ENCODE measurements at regions not wholly inside any gene's neighbourhood (a gene's known extent, or its start where the extent isn't known, plus 50 kb on each side); places are given as distances from the start of the nearest gene placed in this dataset.

DNA sequence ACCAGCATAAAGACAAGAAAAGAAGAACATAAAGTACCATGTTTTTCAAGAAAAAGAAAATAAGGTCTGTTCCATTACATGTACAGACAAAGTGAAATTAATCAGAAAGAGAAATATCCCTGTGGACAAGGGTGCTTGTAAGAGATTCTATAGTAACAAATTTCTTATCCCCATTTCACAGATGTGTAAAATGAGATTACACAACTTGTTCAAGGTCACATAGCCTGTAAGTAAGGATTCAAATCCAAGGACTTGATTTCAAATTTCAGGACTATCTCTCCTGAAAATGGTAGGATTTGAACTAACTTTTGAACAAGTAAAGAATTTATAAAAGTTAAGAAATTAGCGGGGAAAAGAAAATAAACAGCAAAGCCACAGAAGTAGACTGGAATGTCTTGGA lies 248.2 kb upstream of the SLC39A10 start:
- DNase-seq (ENCODE audit: low read depth in 2 of 2): no peak

DNA sequence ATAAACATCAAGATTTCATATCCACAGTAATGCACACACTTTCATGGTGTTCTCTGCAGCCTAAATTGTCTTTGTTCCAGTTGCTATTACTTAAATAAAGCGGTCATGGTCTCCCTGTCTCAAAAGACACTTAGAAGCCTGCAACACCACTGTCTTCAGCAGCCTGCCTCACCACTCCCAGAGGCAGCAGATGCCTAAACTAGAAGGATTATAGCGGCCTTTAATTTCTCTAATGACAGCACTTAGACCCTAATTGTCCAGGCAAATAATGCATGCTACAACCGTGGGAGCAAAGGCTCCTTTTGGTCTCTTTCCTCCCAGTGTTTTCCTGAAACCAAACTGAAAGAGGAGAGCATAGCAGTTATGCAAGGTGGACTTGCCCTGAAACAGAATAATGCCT lies 248.8 kb upstream of the SLC39A10 start:
- DNase-seq (ENCODE audit: low read depth in 2 of 2): no peak

DNA sequence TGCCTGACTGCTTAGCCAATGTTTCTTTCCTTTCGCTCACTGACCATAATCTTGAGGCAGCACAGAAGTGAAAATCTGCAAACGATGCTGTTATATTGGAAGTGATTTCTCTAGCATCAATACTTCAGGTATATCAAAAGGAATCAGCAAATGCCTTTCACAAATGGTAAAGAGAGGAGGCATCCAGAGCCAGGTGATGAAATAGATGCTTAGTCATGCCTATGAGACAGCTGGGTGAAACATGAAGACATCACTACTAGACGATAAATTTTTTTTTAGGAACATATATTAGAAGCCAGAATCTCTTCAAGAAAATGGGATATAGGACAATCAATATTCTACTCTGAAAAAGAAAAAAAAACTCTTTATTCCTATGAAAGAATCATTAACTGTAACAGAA lies 249.2 kb upstream of the SLC39A10 start:
- DNase-seq (ENCODE audit: low read depth in 2 of 2): no peak

DNA sequence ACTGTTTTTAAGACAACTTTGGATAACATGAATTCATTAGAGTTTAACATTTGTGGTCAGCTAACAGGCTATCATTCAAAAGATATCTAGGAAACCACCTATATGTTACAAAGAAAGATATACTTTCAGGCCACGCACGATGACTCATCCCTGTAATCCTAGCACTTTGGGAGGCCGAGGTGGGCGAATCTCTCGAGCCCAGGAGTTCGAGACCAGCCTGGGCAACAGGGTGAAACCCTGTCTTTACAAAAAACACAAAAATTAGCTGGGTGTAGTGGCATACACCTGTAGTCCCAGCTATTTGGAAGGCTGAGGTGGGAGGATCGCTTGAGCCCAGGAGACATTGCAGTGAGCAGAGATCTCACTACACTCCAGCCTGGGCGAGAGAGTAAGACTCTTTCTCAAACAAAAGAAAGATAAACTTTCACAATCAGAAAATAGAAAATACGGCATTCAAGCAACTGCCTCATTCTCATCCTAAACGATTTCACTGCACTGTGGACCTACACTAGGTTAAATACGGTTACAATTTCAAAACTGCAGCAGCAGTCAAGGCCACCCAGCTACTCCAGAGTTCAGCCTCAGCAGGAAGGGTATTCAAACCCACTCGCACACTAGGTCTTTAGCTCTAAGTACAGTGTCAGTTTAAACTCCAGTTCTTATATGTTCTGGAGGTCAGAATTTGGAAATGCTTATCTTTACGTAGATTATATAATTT lies 250.0 kb upstream of the SLC39A10 start:
- no peak for DNase-seq (ENCODE audit: low read depth in 2 of 2)

DNA sequence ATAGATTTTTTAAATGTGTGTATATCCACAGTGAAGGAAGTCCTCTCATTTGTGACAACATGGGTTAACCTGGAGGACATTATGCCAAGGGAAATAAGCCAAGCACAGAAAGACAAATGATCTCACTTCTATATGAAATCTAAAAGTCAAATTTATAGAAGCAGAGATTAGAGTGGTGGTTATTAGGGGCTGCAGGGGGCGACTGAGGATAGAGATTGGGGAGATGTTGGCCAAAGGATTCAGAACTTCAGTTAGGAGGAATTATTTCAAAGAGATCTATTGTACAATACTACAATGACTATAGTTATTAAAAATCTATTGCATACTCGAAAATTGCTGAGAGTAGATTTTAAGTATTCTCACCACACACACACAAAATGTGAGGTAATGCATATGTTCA lies 252.4 kb upstream of the SLC39A10 start:
- no peak for DNase-seq (ENCODE audit: low read depth in 2 of 2)

DNA sequence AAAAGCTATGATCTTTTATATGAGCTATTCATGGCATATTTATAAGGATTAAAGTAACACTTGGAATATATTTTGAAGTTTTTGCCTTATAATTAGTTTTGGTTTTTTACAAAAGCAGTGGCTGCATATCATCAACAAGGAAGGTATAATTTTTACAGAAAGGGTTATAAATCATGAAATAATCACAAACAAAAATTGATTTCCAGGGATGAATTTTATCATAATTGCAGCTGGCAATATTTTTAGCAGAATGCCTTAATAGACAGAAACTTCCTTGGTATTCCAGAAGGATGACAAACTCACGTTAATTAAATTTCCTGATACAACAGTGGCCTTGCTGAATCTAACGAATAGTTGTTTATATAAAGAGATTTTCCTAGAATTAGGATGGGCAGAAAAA lies 260.5 kb upstream of the SLC39A10 start:
- DNase-seq (ENCODE audit: low read depth in 2 of 2): no peak

DNA sequence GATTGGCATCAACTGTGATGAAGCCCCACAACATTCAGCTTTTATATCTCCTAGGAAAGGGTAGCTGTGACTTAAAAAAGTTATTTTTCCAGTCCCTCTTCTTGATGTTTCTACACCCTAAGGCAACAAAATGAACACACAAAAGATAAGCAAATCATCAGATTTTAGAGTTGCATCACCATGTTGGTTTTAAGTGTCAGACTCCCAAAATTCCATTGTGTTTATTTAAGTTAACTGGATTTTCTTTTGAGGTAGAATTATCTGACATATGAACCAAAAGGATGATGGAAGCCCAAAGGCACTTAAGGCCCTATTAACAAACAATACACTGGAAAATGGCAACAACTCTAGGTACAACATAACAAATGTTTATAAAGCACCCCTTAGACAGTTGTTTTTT lies 261.7 kb upstream of the SLC39A10 start:
- no peak for DNase-seq (ENCODE audit: low read depth in 2 of 2)

DNA sequence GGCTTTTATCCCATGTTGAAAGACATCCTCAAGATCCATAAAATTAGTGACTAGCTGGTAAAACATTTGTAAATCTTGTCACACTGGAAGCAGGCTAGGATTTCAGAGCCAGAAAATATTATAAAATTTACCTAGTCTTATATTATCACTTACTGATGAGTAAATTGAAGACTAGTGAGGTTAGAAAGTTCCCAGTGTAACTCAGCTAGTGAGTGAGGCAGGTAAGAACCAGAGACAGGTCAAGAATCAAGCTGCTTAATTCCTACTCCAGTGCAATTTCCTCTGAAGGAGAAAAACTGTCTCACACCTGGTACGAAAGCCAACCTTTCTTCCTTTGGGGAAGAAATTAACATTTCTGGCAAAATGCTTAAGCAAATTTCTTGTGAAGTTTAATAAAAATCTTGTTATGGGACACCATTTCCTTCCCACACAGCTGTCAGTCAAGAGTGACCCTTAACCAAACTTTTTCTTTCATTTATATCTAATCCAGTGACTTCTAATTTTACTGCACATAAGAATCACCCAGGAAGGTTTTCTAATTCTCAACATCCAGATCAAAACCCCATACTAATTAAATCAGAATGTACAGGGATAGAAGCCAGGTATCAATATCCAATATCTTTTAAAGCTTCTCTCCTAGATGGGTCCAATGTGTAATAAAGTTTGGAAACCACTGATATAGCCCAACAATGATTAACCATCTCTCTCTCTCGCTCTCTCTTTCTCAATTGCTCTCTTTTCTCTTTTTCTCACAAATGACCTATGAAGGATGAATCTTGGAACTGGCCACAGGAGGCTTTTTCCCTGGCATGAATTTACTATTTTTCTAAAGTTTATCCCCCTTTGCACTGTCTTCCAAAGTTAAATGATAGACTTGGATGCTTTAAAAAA lies 264.3 kb upstream of the SLC39A10 start:
- DNase-seq (ENCODE audit: low read depth in 2 of 2): no peak

DNA sequence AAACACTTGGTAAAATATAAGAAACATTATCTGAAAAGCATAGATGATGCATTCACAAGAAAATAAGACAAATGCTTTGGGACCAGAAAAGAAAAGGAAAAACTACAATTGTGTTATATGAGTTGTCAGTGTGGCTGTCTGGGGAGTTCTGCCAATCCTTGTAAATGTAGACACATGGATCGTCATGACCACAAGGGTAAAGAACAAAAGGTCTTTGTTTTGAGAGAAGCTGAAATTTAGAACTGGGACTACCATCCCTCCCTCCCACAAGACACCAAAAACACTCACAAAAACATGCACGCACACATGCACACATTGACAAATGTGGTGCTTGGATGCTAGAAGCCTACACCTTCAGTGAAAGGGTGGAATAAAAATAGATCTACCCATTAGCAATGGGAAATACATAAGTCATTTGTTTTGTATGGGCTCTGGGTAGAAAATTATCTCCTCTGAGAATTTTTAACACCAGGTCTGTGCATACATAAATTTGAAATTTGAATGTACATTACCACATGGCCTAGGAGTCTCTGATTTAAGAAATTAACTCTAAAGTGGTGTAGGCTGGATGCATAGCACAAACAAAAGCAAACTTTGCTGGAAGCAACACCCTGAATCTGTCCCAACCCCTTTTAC lies 266.2 kb upstream of the SLC39A10 start:
- no peak for DNase-seq (ENCODE audit: low read depth in 2 of 2)

DNA sequence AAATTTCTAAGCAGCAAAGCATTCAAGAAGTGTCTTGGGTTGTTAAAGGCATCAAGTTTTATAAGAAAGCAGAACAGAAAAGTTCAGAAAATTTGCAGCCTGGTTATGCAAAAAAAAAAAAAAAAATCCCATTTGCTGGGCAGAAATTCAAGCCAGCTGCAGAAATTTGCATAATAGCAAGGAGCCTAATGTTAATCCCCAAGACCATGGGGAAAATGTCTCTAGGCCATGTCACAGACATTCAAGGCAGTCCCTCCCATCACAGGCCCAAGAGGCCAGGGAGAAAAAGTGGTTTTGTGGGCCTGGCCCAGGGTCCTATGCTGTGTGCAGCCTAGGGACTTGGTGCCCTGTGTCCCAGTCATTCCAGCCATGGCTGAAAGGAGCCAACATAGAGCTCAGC lies 269.0 kb upstream of the SLC39A10 start:
- no peak for DNase-seq (ENCODE audit: low read depth in 2 of 2)

DNA sequence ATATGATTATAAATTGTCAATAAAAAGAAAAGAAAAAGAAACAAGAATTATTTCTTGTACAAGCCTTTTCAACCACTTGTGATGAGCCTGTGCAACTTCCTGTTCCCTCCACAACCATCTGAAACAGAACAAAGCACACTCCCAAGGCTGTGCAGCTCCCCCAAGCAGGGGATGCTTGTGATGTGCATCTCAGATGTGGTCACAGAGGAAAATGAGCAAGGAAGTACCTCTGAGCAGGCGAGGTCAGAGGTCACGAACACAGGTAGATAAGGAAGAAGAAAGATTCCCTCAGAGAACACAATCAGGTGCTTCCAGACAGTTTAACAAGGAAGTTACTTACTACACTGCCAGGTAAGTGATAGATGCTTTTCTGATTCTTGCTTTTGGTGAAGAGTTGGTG lies 274.8 kb upstream of the SLC39A10 start:
- DNase-seq (ENCODE audit: low read depth in 2 of 2): no peak

DNA sequence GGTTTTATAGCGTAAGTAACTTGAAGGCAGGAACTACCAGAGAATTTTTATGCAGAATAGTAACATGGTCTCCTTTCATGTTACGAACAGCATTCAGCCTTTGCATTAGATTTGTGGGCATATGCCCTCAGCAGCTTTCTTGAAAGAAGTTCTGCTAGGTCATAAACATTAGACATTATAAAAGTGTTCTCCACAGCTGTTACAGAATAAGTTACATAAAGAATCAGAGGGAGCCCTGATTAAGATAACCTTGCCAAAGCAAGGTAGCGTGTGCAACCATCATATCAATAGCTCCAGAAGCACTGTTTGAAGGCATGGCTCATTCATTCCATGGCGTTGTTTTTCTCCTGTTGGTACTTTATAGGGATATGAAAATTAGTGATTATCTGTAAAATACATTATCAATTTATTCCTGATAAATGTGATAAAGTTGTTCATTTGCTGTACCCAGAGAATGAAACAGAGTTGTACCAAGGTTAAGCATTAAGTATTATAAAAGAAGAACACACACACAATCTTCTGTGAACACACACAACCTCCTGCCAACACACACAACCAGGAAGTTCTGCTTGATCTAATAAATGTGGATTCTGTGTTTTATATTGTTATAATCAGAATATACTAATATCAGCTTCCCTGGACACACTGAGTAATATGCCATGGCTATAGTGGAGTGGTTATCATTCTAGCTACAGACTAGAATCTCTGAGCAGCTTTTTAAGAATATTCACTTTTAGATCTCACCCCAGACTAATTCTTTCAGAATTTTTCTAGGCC lies 286.7 kb upstream of the SLC39A10 start:
- DNase-seq (ENCODE audit: low read depth in 2 of 2): no peak

DNA sequence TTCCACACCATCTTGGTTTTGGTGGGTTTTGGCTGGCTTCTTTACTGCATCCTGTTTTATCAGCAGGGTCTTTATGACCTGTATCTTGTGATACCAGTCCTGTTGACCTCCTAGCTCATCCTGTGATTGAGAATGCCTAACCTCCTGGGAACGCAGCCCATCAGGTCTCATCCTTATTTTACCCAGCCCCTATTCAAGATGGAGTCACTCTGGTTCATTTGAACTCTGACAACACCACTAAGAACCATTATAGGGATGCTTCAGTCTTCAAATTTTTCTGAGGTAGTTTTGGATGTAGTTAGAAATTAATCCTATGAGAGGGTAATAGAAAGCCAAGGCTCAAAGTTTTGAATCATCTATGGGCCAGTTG lies 287.8 kb upstream of the SLC39A10 start:
- no peak for DNase-seq (ENCODE audit: low read depth in 2 of 2)

DNA sequence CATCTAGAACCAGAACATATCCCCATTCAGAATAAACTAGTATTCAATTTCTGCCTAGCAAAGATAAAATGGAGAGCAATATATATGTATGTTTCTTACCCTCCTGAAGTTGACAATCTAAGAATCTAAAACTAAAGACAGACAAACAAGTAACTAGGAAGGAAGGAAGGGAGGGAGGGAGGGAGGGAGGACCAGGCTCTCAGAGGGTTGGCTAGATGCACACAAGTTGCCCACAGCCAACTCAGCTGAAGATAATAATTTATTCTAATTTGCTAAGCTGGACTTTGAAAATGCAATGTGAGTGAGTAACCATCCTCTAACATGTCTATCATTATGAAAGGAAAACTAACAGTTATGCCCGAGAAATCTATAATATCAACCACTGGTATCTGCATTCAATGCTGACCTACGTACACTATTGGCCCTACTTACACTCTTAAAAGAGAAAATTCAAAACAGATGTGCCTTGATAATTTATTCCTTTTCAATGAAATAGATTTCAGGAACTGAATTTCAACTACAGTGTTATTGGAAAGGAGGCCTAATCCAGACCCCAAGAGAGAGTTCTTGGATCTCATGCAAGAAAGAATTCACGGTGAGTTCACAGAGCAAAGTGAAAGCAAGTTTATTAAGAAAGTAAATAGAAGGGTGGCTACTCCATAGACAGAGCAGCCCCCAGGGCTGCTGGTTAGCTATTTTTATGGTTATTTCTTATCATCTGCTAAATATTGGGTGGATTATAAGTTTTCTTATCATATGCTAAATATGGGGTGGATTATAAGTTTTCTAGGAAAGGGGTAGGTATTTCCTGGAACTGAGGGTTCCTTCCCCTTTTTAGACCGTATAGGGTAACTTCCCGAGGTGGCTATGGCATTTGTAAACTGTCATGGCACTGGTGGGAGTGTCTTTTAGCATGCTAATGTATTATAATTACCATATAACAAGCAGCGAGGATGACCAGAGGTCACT lies 288.5 kb upstream of the SLC39A10 start:
- no peak for DNase-seq (ENCODE audit: low read depth in 2 of 2)

DNA sequence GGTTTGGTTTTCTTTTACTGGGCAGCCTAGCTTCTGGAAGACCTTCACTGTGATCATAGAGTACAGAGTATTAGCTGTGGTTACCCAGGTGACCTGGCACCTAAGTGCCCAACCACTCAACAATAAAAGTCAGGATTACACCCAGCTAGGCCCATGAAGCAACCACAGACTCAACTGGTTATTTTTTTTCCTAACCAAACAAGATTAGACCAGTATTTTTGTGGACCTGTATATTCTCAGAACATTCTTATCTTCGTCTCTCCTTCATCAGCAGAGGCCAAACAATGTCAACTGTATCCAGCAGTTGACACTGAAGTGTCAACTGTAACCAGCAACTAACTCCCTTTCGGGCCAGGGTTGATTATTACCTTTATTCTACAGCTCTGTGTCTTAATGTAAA lies 289.2 kb upstream of the SLC39A10 start:
- DNase-seq (ENCODE audit: low read depth in 2 of 2): no peak

DNA sequence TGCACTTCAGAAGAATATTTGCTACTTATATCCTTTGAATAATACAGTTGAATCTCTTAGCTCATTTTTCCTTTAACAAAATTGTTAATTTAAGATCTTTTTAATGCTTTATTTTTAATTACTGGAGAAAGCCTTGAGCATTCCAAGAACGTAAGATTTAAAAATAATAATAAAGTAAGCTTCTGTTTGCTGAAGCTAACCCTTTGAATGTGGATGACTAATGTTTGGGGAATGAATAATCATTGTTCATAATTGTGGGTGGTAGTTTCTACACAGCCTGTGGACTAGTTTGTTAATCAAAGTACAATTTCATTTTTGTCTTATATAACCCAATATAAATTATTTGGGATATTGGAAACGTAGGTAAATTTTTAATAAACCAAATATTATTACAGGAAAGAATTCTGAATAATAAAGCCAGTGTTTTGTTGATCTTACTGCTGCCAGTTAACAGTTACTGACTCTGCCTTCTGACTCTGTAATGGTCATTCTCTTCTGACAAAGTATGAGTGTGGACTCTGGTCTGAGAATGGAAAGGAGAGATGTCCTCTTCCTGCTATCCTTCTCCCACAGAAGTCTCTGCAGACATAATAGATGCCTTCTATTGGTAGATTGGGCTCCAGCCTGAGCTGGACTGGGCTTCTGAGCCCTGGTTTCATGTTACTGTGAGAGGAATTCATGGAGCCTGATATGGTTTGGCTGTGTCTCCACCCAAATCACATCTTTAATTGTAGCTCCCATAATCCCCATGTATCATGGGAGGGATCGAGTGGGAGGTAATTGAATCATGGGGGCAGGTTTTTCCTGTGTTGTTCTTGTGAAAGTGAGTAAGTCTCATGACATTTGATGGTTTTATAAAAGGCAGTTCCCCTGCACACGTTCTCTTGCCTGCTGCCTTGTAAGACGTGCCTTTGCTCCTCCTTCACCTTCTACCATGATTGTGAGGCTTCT lies 292.7 kb upstream of the SLC39A10 start:
- no peak for DNase-seq (ENCODE audit: low read depth in 2 of 2)

DNA sequence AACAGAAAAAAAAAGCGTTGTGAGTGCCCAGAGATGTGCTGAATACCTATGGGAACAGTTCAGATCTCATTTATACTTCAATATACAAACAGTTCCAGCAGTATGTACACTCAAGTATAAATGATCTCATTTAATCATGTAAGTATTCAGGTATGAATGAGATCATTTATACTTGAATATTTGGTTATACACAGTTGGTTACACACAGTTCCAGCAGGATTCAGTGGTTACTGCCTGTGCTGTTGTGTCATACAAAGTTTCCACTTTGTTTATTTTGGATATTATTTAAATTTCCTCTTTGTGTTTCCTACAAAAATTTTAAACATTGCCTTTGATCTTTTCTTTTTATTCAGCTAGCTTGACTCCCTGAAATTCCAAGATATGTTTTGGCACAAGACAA lies 293.5 kb upstream of the SLC39A10 start:
- no peak for DNase-seq (ENCODE audit: low read depth in 2 of 2)

DNA sequence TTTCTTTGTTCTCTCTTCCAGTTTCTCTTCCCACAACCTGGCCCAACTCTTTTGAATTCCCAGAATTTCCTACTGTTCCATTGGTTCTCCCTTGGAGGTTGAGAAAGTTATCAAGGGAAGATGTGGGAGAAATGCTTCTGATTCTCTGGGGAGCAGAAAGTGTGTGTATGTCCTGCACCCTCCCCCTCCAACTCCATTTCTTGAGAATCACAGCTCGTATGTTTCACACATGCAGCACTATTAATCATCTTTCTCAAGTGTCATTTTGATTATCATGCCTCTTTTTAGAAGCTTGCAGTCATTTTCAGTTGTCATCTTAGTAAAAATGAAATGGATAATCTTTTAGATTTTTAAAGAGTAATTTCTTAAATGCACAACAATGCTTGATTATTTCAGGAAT lies 296.8 kb upstream of the SLC39A10 start:
- DNase-seq (ENCODE audit: low read depth in 2 of 2): no peak

DNA sequence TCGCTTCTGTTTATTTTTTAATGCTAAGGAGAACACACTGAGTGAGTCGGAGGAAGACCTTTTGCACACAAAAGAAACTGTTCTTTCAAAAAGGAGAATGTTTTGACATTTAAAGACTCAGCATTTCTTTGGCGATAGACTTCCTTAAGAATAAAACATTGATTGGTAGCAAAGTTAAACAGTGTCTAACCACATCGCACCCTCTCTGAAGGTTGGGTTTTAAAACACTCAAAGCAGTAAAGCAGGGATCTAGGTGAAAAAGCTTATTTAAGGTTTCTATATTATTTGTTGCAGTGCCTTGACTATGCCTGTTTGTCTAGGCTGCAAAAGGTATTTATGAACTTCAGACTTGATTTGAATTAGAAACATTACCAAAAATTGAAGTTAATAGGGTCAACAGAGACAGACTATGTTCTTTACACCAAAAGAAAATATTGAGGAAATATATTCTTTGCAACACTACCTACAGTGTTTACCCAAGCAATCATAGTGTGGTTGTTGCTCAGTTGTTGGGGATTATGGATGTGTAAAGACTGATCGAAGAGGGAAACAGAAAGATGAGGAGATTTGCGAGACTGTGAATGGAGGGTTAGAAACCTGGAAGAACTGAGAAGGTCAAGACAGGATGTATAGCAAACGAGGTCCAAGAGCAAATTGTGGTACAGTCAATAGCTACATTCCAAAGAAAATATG lies 297.8 kb upstream of the SLC39A10 start:
- no peak for DNase-seq (ENCODE audit: low read depth in 2 of 2)
